GM12865 (cell line): ENCODE measurements at regions not wholly inside any gene's neighbourhood (a gene's known extent, or its start where the extent isn't known, plus 50 kb on each side); places are given as distances from the start of the nearest gene placed in this dataset.

Experiments
- DNase-seq: peaks from one replicate; pipeline ENCODE4 v3.0.0; 2010; ENCODE audit warnings: low read depth
- H3K4me3 ChIP-seq: 2 replicates; pipeline ENCODE4 v1.5.1; 2011; ENCODE audit warnings: mild to moderate bottlenecking, low read depth, low read length, control low read depth
- TF ChIP-seq, protein P1 (sequence below): IDR thresholded peaks from 2 replicates; pipeline ENCODE4 v1.5.1; 2011; ENCODE audit warnings: low read length, control low read depth, low read depth, inconsistent platforms; ENCODE audit not compliant: insufficient read depth; ENCODE audit errors: missing control alignments

DNA sequence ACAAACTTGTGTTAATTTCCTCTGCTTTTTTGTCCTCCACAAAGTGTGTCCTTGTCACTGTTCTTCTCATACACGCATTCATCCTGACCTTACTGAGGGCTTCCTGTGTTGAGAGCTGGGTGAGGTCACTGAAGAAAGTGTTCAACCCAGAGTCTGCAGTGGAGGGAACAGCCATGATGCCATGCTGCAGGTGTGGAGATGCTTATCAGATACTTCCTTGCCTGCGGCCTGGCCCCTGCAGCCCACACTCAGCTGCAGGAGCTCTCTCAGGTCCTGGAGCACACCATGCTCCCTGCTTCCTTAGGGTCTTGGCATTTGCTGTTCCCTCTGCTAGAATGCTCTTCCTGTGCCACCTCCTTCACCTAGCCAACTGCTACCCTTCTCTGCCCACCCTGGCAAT lies 108.1 kb upstream of the SPRY4 start:
- no peak for DNase-seq
- H3K4me3 ChIP-seq: no peak overlapping the region
- TF ChIP-seq, protein P1, sequence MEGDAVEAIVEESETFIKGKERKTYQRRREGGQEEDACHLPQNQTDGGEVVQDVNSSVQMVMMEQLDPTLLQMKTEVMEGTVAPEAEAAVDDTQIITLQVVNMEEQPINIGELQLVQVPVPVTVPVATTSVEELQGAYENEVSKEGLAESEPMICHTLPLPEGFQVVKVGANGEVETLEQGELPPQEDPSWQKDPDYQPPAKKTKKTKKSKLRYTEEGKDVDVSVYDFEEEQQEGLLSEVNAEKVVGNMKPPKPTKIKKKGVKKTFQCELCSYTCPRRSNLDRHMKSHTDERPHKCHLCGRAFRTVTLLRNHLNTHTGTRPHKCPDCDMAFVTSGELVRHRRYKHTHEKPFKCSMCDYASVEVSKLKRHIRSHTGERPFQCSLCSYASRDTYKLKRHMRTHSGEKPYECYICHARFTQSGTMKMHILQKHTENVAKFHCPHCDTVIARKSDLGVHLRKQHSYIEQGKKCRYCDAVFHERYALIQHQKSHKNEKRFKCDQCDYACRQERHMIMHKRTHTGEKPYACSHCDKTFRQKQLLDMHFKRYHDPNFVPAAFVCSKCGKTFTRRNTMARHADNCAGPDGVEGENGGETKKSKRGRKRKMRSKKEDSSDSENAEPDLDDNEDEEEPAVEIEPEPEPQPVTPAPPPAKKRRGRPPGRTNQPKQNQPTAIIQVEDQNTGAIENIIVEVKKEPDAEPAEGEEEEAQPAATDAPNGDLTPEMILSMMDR: no peak

DNA sequence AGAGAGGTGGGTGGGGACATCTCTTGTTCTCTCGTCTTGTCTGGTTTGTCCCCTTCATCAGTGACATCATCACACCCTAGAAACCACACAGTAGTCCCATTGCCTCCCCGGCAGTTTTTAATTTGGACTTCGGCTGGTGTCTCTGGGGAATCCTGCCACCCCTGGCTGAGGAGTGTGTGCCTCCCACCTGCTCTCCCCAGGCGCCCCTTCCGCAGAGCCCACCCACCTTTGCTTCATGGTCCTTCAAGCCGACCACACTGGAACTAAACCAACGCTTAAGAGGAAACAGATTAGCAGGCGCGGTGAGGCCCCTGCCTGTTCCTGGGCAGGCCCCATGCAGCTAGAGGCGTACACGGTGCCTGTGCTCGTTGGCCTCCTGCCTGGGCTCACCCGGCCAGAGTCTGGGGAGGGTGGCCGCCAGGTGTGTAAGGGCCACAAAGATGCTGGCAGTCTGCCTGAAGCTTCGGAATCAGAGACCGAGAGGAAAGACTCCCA lies 107.6 kb upstream of the SPRY4 start:
- H3K4me3 ChIP-seq: no peak overlapping the region
- DNase-seq: no peak
- TF ChIP-seq, protein P1: no peak

DNA sequence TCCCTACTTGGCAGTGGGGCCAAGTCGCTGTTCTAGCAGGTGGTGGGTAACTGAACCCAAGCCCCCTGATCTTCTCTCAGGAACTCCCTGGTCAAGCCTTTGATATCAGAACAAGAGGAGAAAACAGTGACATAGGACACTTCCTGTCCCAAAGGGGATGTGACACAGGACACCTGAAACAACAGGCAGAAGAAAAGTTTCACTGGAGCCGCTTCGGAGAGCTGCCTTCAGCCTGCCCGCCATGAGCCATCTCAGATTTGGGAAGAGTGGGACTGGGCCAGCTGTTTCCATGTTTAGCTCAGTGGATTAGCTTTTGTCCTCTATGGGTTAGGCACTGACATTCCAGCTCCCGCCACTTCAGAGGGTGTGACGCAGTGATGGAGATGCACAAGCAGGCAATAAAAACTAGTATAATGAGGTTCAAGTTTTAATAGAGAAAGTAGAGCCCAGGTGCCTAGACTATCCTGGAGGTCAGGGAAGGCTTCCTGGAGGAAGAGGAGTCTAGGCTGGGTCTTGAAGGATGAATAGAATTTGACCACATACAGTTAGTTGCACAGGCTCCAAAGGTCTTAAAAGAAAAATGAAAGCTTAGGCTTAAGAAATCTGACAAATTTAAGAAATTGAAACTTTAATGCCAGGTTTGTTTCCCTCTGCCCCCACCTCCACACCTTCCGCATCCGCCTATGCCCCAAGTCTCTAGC lies 104.1 kb upstream of the SPRY4 start:
- no peak for DNase-seq
- no peak overlapping the region for H3K4me3 ChIP-seq
- TF ChIP-seq, protein P1: no peak

DNA sequence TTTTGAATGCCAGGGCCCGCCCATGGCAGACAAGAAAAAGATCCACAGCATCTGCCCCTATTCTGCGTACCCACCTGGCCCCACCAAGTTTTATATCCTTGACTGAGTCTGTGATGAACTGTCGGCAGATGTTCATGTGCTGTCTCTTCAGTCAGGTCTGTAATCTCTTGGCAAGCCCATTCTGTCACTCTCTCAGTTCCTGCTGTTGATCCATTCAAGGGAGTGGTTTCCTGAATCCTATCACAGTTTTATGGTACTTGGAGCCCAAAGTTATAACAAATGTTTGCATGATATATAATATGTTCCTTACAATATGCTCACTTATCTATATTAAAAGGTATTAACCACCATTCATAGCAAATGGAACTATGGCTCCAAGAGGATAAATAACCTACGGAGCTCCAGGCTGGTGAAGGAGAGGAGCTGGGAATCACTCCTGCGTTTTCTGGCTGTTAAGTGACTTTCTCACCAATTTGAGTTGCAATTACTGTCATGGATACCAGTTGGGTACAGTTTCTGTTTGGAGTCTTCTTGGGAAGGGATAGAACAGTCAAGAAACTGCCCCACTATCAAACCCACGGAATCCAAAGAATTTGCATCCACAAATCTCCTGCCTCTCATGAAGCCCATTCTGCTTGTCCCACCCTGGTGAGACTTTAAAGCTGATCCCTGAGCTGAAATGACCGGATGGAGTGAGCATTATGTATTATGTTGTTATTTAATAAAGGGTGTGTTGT lies 103.4 kb upstream of the SPRY4 start:
- no peak for DNase-seq
- TF ChIP-seq, protein P1: no peak
- H3K4me3 ChIP-seq: no peak overlapping the region

DNA sequence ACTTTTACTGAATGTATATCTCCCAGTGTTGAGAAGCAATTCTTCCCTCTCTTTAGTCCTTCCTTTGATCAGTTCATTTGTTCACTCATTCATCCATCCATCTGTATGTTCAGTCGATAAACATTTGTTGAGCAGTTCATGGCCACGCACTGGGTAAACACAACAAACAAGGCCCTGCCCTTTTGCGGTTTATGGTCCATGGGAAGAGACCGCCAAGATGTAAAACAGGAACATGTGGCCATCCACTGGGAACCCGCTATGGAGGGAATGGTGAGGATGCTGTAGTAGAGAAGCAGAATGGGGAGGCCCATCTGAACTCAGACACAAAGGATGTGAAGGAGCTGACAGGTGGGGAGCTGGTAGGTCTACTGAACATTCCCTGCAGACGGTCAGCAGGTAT lies 102.7 kb upstream of the SPRY4 start:
- no peak overlapping the region for H3K4me3 ChIP-seq
- TF ChIP-seq, protein P1: no peak
- no peak for DNase-seq

DNA sequence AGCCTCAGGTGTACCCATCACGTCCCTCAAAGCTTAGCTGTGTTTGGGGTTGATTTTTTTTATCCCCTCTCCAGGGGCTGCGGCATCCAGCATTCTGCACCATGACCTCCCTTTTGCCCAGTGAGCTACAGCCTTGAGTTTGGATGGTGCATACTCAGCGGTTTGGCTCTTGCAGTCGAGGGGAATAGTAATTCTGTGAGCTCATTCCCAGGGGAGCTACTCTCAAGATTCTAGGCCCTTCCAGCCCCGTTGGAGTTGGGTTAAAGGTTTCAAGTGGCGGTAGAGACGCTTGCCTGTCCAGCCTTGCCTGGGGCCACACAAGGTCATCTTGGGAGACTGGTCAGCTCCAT lies 102.2 kb upstream of the SPRY4 start:
- H3K4me3 ChIP-seq: no peak overlapping the region
- TF ChIP-seq, protein P1: no peak
- DNase-seq: no peak
